Neural crest cell (in vitro differentiated cells): ENCODE measurements at regions not wholly inside any gene's neighbourhood (a gene's known extent, or its start where the extent isn't known, plus 50 kb on each side); places are given as distances from the start of the nearest gene placed in this dataset.

ENCODE experiments used
- DNase-seq: peaks from one replicate; pipeline ENCODE4 v3.0.0; 2021; ENCODE audit warnings: low read depth, mixed read lengths, low spot score
- H3K27ac Mint-ChIP-seq: one replicate; pipeline ENCODE4 v1.8.0; 2021; ENCODE audit warnings: mild to moderate bottlenecking, mixed read lengths; ENCODE audit not compliant: unreplicated experiment
- H3K27me3 Mint-ChIP-seq: 2 replicates; pipeline ENCODE4 v1.8.0; 2021; ENCODE audit warnings: low read depth, mild to moderate bottlenecking, mixed read lengths
- H3K36me3 Mint-ChIP-seq: 2 replicates; pipeline ENCODE4 v1.8.0; 2021; ENCODE audit warnings: low read depth, mild to moderate bottlenecking, mixed read lengths
- H3K4me1 Mint-ChIP-seq: 2 replicates; pipeline ENCODE4 v1.8.0; 2021; ENCODE audit warnings: mixed read lengths
- H3K4me3 Mint-ChIP-seq: one replicate; pipeline ENCODE4 v1.8.0; 2021; ENCODE audit warnings: mild to moderate bottlenecking, mixed read lengths
- H3K9me3 Mint-ChIP-seq: 2 replicates; pipeline ENCODE4 v1.8.0; 2021; ENCODE audit warnings: mixed read lengths
- TF ChIP-seq, protein P1 (sequence below): fragments of 200-600 bp; sonication (generic); conservative IDR thresholded peaks from 2 replicates; pipeline ENCODE4 v1.5.0; 2021; ENCODE audit warnings: antibody characterized with exemption, mild to moderate bottlenecking

DNA sequence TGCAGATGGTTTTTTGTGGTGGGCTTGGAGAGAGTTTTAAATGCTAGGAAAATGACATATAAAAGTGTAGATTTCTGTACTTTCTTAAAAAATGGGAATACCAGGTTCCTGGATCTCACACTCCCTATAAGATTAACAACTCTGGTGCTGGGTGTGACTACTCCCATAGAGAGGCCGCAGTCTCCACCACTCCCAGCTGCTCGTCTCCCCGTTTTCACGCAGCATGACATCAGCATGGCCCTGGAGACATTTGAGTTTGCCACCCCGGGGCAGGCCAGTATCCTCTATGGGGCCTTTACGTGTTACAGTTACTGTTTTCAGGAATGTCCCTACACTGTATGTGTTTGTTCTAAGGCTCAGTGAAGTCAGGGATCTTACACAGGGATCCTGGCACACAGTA is 126.7 kb upstream of the ATP2B2 start:
- H3K27ac Mint-ChIP-seq, result no peak overlapping the region
- H3K27me3 Mint-ChIP-seq, result peaks cover 4% of the 10 kb centered on the region
- TF ChIP-seq, protein P1, sequence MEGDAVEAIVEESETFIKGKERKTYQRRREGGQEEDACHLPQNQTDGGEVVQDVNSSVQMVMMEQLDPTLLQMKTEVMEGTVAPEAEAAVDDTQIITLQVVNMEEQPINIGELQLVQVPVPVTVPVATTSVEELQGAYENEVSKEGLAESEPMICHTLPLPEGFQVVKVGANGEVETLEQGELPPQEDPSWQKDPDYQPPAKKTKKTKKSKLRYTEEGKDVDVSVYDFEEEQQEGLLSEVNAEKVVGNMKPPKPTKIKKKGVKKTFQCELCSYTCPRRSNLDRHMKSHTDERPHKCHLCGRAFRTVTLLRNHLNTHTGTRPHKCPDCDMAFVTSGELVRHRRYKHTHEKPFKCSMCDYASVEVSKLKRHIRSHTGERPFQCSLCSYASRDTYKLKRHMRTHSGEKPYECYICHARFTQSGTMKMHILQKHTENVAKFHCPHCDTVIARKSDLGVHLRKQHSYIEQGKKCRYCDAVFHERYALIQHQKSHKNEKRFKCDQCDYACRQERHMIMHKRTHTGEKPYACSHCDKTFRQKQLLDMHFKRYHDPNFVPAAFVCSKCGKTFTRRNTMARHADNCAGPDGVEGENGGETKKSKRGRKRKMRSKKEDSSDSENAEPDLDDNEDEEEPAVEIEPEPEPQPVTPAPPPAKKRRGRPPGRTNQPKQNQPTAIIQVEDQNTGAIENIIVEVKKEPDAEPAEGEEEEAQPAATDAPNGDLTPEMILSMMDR, result no peak
- no peak for DNase-seq
- H3K36me3 Mint-ChIP-seq, result peaks cover 3% of the 10 kb centered on the region
- H3K4me1 Mint-ChIP-seq, result no peaks in the 10 kb centered on the region
- no peaks in the 10 kb centered on the region for H3K9me3 Mint-ChIP-seq
- H3K4me3 Mint-ChIP-seq, result no peak overlapping the region

DNA sequence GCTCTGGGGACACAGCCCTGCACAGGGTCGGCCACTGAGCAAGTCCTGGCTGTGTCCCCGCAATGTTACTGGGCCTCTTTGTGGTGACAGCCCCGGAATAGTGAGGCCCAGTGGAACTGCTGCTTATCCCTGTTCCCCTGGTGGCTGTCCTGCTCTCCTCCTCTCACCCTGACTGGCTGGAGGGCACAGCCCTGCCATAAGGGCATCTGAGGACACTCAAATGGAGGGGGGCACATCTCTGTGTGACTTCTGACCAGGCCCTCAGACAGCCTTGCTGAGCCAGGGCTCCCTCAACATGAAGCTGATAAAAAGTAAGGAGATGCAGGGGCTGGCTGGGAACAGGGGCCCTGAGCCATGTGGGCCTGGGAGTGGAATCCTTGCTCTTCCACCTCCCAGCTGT is 127.4 kb upstream of the ATP2B2 start:
- Mint-ChIP-seq H3K27me3 (peaks cover 9% of the 10 kb centered on the region), H3K9me3 (peaks cover 3% of the 10 kb centered on the region), H3K4me3 (no peak overlapping the region), H3K4me1 (no peaks in the 10 kb centered on the region), H3K36me3 (peaks cover 3% of the 10 kb centered on the region), H3K27ac (no peak overlapping the region)
- TF ChIP-seq, protein P1, result no peak
- DNase-seq, result no peak

DNA sequence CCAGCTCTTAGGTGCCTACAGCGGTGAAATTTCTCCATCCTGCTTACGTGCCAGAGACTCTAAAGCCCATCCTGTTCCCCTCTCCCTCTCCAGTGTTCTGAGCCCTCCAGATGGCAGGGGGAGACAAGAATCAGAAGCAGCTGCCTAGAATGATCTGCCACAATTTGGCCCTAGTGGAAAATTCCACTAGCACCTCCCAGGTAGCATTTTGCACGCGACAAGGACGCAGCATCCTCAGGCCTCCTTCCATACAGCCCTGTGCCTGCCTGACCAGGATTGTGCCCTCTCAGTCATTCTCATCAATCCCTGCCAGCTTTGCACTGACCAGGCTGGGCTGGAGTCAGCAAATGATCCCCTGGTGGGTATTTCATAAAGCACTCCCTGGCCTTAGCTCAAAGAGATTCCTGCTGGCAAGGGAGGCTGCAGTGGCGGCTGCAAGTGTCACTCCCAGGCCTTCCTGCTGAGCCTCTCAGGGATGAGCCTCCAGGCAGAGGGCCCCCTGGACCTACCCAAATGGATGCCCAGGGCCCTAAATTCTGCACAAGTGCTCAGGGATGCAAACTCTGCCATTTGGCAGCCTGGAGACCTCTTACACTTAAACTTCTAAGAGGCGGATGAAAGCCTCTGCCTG is 130.2 kb upstream of the ATP2B2 start:
- H3K4me1 Mint-ChIP-seq, result no peaks in the 10 kb centered on the region
- no peak for DNase-seq
- H3K9me3 Mint-ChIP-seq, result peaks cover 7% of the 10 kb centered on the region
- TF ChIP-seq, protein P1, result no peak
- no peak overlapping the region for H3K27ac Mint-ChIP-seq
- peaks cover 3% of the 10 kb centered on the region for H3K36me3 Mint-ChIP-seq
- peaks cover 14% of the 10 kb centered on the region for H3K27me3 Mint-ChIP-seq
- no peak overlapping the region for H3K4me3 Mint-ChIP-seq

DNA sequence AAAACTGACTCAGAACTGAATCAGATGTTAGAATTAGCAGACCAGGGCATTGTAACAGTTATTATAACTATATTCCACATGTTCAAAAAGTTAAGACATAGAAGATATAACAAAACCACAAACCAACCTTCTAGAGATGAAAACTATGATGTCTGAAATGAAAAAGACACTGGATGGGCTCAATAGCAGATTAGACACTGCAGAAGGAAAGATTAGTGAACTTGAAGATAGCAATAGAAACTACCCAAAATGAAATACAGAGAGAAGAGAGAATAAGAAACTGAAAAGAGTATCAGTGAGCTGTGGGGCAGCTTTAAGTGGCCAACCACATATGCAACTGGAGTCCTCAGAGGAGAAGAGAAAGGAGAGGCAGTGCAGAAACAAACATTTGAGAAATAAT is 132.0 kb upstream of the ATP2B2 start:
- no peak overlapping the region for H3K4me3 Mint-ChIP-seq
- H3K27me3 Mint-ChIP-seq, result peaks cover 24% of the 10 kb centered on the region
- peaks cover 3% of the 10 kb centered on the region for H3K36me3 Mint-ChIP-seq
- H3K9me3 Mint-ChIP-seq, result peaks cover 7% of the 10 kb centered on the region
- H3K27ac Mint-ChIP-seq, result no peak overlapping the region
- DNase-seq, result no peak
- TF ChIP-seq, protein P1, result no peak
- no peaks in the 10 kb centered on the region for H3K4me1 Mint-ChIP-seq

DNA sequence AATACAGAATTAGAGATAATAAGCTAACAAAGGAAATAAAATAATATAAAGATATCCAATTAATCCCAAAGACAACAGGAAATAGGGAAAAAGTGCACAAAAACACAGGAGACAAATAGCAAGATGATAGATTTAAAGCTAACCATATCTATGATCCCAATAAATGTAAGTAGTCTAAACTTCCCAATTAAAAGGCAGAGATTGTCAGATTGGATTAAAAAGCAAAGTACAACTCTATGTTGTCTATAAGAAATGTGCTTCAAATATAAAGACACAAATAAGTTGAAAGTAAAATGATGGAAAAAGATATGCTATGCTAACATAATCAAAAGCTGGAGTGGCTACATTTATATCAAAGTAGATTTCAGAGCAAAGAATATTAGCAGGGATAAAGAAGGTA is 133.1 kb upstream of the ATP2B2 start:
- Mint-ChIP-seq H3K36me3 (peaks cover 3% of the 10 kb centered on the region), H3K27me3 (peaks cover 34% of the 10 kb centered on the region), H3K9me3 (peaks cover 7% of the 10 kb centered on the region), H3K4me1 (no peaks in the 10 kb centered on the region), H3K27ac (no peak overlapping the region), H3K4me3 (no peak overlapping the region)
- TF ChIP-seq, protein P1, result no peak
- no peak for DNase-seq
